ENCODE measurements at regions not wholly inside any gene's neighbourhood (a gene's known extent, or its start where the extent isn't known, plus 50 kb on each side); places are given as distances from the start of the nearest gene placed in this dataset.

DNA sequence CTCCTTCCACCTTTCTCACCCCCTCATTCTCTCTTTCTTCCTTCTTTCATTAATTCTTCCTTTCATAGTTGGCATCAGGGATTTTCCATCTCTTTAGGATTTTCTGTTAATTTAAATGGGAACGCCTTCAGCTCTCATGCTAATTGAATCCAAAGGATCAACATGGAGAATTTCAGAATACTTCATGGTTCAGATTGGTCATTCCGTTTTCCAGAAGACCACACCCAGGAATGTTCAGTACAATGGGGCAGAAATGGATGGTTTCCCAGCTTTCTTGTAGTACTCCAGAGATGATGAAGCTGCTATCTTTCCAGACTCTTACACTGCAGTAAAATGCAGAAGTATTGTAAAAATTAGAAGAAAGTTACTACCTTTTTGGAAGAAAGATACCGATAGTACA, 440.0 kb downstream of the DAD1 start:
- no peak for DNase-seq (ENCODE audit: low read depth)
- TF ChIP-seq, protein P1, sequence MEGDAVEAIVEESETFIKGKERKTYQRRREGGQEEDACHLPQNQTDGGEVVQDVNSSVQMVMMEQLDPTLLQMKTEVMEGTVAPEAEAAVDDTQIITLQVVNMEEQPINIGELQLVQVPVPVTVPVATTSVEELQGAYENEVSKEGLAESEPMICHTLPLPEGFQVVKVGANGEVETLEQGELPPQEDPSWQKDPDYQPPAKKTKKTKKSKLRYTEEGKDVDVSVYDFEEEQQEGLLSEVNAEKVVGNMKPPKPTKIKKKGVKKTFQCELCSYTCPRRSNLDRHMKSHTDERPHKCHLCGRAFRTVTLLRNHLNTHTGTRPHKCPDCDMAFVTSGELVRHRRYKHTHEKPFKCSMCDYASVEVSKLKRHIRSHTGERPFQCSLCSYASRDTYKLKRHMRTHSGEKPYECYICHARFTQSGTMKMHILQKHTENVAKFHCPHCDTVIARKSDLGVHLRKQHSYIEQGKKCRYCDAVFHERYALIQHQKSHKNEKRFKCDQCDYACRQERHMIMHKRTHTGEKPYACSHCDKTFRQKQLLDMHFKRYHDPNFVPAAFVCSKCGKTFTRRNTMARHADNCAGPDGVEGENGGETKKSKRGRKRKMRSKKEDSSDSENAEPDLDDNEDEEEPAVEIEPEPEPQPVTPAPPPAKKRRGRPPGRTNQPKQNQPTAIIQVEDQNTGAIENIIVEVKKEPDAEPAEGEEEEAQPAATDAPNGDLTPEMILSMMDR (conservative IDR thresholded peaks at IDR 0.05; ENCODE audit: low read depth, low read length) = no peak
- no peak overlapping the region for H3K4me3 ChIP-seq (ENCODE audit: low read length)

DNA sequence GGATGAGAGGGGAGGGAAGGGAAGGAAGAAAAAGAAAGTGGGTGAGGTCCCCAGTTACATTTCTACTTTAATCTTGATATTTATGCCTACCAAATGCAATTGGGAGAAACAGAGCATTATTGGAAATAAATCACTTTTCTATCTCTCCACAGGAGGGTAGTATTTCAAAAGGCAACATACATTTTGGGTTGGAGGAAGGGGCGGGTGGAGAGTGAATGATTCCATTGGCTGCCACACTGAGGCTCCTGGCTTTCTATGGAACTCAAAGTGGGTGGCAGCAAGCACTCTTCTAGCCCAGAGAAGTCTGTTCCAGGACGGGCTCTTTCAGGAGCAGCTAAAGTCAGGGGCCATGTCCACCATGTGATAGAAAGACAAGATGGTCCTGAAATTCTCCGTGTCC, 441.3 kb downstream of the DAD1 start:
- DNase-seq (ENCODE audit: low read depth) = no peak
- no peak overlapping the region for H3K4me3 ChIP-seq (ENCODE audit: low read length)
- TF ChIP-seq, protein P1 (conservative IDR thresholded peaks at IDR 0.05; ENCODE audit: low read depth, low read length) = no peak

DNA sequence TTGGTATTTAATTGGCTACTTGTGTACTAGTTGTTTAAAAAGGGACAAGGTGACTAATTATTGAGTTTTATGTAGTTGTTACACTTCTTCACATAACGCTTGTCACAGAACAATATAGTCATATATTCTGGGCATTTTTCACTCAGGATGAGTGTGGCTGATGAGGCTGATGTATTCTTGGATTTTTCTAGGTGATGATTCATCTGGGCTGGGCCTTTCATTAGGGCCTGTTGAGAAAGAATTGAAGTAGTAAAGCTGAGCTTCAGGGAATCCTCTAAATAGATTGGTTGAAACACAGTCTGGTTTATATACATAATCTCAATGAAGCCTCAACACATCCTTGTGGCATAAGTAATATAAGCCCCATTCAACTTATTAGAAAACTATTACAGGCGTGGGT, 445.7 kb downstream of the DAD1 start:
- TF ChIP-seq, protein P1 (conservative IDR thresholded peaks at IDR 0.05; ENCODE audit: low read depth, low read length) = no peak
- no peak for DNase-seq (ENCODE audit: low read depth)
- H3K4me3 ChIP-seq (ENCODE audit: low read length) = no peak overlapping the region

DNA sequence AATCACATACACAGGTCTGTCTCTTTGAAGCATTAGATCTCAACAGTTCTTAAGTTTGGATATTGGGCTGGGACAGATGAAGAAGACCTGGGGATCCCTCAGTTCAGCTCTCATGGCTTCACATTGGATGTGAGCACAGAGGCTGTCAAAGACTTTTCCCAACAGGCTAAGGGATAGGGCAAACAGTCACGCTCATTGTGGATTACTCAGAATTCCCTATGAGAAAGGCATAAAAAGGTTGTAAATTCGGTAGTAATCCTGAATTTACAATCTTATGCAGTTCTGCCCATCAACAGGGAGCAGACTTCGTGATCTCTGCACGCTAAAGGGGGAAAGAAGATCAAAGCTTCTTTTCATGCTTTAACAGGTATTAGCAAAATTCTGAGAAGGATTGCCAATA, 448.4 kb downstream of the DAD1 start:
- H3K4me3 ChIP-seq (ENCODE audit: low read length) = no peak overlapping the region
- DNase-seq (ENCODE audit: low read depth) = no peak
- TF ChIP-seq, protein P1 (conservative IDR thresholded peaks at IDR 0.05; ENCODE audit: low read depth, low read length) = no peak

DNA sequence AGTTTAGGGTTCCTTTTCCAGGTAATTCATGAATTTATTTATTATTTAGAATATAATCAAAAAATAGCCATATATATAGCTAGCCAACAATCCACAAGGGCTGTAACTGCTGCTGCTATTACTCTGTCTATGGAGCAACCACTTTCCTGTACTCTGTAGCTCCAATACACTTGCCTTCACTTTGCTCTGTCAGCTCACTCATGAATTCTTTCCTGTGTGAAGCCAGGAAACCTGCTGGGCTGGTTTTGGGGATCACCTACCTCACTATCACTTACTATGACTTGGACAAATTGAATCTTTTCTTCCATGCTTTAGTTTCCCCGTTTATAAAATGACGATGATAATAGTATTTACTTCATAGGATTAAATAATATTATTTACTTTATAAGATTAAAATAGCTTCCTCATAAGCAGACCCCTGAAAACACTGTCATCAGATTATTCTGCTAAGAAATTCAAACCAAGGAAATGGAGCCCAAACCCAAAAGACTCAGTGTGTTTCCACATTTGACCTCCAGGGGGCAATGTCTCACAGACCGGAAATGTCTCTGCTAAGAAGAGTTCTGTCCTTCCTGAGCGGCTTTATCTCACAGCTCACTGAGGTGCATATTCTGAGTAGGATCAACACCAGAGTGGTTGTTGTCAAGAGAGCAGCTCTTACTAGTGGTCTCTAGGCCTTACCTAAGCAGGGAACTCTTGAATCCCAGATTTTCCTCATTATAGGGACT, 457.1 kb downstream of the DAD1 start:
- TF ChIP-seq, protein P1 (conservative IDR thresholded peaks at IDR 0.05; ENCODE audit: low read depth, low read length) = peak; percentile 52
- H3K4me3 ChIP-seq (ENCODE audit: low read length) = no peak overlapping the region
- DNase-seq (ENCODE audit: low read depth) = no peak

DNA sequence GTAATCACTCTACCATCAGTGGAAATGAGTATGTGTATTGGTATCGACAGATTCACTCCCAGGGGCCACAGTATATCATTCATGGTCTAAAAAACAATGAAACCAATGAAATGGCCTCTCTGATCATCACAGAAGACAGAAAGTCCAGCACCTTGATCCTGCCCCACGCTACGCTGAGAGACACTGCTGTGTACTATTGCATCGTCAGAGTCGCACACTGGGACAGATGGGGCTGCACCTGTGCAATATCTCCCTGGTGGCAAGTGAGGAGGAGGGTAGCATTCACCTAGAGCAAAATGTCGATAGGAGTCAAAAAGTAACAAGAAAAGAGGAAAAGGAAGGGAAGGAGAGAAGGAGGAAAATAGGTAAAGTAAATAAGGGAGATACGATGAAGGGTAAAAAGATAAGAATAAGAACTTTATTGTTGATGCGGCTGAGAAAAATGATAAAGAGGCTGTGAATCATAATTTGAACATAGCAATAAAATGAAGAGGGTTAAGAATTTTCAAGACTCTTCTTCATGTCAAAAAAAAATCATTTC, 450.5 kb upstream of the OR4E1 start:
- DNase-seq (ENCODE audit: low read depth) = no peak
- H3K4me3 ChIP-seq (ENCODE audit: low read length) = no peak overlapping the region
- TF ChIP-seq, protein P1 (conservative IDR thresholded peaks at IDR 0.05; ENCODE audit: low read depth, low read length) = no peak

Data from retinal pigment epithelial cell (primary cell).